Inferior parietal cortex (tissue), 1 donor: ENCODE measurements at regions not wholly inside any gene's neighbourhood (a gene's known extent, or its start where the extent isn't known, plus 50 kb on each side); places are given as distances from the start of the nearest gene placed in this dataset.
"Not testable (repeated sequence)": the region's sequence is repeated elsewhere in the genome, so short reads cannot be mapped to it uniquely, and the experiment has no call there.

Experiments used
- DNase-seq: peaks from one replicate; pipeline ENCODE4 v3.0.0-alpha.2; 2016; ENCODE audit errors: extremely low spot score

GRCh38 chr2:13201924-13202323 is 485.2 kb downstream of the TRIB2 start:
- DNase-seq, result no peak

DNA sequence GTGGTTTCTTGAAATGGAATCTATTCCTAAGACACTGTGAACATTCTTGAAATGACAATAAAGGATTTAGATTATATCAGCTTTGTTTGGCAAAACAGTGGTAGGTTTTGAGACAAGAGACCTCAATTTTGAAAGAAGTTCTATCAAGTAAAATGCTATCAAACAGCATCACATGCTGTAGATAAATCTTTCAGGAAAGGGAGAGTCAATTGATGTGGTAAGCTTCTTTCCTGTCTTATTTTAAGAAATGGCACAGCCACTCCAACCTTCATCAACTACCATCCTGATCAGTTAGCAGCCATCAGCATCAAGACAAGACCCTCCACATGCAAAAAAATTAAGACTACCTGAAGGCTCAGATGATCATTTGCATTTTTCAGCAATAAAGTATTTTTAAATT is 495.4 kb downstream of the TRIB2 start:
- no peak for DNase-seq

GRCh38 chr2:13218205-13218604 is 501.5 kb downstream of the TRIB2 start:
- DNase-seq, result no peak

GRCh38 chr2:13227578-13227977 is 510.8 kb downstream of the TRIB2 start:
- no peak for DNase-seq

DNA sequence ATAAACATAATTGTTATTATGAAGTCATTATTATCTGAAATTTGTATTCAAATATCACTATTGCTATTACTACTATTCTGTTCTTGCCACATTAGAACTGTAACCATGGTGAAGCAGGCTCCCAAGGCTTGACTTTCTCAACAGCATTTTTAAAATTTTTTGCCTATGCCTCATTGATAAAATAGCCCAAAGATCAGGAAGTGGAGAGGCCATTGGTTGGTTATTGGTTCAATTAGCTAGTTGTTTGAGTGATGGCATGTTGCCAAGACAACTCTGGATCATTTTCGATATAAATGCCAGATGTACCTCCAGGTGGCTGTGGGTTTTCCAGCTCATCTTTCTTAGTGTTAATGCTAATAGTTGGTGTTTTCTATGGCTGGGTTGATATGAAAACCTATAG is 513.5 kb downstream of the TRIB2 start:
- no peak for DNase-seq

DNA sequence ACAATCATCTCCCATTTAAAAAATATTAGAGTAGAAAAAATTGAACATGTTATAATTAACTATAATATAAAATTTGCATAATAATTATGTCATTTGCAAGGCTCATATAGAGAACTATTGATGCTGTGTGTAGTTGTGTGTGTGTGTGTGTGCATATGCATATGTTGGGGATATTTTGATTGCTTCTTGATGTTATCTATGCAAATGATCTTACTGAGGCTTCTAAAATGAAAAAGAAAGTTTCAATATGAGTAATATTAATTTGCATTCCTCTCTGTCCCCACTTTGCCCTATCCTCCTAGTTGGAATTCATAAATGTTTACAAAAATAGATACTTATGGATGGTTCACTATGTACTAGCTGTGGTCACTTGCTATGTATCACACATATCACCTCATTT is 523.3 kb downstream of the TRIB2 start:
- no peak for DNase-seq

DNA sequence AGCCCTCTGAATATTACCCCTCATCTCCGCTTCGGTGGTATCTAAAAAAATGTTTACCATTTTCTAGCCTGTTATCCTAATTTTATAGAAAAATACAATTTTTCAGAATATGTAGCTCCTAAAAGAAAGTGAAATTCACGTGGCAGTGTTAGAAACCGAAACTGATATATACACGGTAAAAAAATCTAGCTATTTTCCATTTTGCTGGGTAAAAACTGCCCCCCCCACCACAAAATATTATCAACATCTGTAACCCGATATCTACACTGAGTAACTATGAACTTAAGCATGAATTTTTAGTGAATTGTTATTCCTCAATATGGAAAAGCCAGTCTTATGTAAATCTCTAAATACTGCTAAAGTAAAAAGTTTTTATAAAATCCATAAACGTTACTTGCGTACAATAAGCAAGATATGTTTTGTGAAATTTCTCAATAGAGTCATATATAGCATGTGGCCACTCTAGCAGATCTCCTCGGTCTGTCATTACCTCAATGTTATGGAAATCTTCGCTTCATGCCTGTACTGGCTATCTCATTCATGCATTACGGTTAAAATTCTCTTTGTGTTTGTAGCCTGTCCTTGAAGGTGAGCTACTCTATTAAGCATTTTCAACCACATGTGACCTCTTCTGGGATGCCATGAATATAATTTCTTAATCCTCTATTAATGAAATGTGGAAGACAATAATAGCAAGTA is 524.2 kb downstream of the TRIB2 start:
- DNase-seq, result no peak

- DNase-seq, result no peak
These were observed 535.9 kb downstream of the TRIB2 start for GRCh38 chr2:13252615-13253014.

DNA sequence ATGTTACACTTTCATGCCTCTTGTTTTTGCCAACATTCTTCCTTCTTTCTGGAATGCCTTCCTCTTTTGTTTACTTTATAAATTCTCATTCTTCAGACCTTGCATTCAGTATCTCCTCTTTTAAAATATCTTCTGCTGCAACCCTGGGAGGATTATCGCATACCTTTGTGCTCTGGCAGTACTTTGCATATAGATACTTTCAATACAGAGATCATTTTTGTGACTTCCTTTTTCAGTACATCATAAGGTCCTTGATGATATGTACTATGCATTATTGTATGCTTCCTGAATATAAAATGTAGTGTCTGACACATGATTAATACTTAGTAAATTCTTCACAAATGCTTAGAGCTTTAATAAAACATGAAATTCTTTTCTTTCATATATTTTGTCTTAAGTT is 538.7 kb downstream of the TRIB2 start:
- DNase-seq, result no peak

DNA sequence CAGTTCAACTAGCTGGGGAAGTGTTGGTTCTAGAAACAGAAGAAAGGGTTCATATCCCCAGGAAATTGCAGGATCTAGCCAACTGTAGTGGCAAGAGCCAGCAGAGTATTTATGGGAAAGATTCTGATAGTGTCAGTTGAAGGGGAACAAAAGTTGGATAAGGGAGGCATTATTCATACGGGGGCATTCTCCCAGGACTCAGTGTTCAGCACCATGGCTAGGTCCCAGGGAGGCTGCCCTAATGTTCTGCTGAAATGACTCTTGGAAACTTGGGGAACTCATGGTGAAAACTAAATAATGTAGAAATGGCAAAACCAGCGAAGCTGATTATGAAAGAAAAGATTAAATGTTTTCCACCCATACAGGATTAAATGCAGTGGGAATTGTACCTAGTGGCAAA is 543.7 kb downstream of the TRIB2 start:
- DNase-seq, result no peak

- DNase-seq, result no peak
These were observed 549.4 kb downstream of the TRIB2 start for GRCh38 chr2:13266166-13266565.

DNA sequence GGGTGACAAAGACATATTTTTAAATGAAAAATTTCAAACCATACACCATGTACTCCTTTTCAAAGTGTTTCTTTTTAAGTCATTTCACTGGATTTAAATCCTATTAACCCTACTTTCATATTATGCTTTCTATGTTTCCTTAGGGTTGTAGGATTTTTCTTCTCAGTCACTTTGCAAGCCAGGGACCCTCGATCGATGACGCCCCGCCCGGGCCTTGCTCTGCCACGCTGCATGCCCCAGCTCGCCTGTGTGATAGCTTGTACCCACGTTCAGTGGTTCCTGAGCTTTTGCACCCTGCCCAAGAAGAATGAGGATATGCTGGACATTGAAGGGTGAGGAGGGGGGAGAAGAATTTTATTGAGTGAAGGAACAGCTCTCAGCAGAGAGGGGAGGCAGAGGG is 568.0 kb downstream of the TRIB2 start:
- DNase-seq, result no peak

DNA sequence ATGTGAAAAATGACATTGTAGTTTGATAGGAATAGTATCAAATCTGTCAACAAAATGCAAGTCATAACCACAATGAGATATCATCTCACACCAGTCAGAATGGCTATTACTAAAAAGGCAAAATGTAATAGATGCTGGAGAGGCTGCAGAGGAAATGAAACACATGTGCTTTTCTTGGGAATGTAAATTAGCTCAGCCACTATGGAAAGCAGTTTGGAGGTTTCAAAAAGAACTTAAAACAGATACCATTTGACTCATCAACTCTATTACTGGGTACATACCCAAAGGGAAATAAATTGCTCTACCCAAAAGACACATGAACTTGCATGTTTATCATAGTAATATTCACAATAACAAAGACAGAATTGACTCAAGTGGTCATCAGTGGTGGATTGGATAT is 572.6 kb downstream of the TRIB2 start:
- DNase-seq, result no peak

GRCh38 chr2:13308478-13308805 is 591.7 kb downstream of the TRIB2 start:
- not testable (repeated sequence) for DNase-seq

GRCh38 chr2:13308989-13309388 is 592.3 kb downstream of the TRIB2 start:
- DNase-seq, result no peak

GRCh38 chr2:13332060-13332459 is 615.3 kb downstream of the TRIB2 start:
- no peak for DNase-seq

- not testable (repeated sequence) for DNase-seq
These were observed 617.3 kb downstream of the TRIB2 start for GRCh38 chr2:13334071-13334470.

GRCh38 chr2:13334545-13334944 is 617.8 kb downstream of the TRIB2 start:
- no peak for DNase-seq

DNA sequence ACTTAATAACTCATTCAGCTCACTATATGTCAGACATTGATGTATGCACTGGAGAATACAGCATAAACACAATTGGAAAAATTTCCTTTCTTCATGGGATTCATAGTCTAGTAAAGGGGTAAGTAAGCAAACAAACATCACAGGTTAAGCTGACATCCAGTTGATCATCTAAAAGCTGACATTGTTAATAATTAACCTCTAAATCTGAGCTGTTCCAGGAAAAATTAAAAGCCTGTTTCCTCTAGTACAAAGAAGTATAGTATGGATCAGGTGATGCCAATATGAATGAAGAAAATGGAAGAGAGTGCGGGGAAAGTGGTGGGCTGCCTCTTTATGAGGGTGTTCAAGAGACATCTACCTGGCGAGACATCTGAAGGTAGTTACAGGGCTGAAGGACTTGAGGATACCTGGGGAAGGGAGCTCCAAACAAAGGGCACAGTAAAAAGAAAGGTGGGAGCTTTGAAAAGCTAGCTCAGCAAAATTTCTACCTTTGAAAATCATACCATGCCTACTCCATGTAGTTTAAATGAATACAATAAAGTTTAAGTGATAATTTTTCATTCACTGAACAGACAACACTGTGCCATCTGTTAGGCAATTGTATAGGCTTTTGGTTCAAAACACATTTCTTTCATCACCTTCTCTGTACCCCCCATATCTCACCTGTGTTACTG is 619.3 kb downstream of the TRIB2 start:
- DNase-seq, result no peak

DNA sequence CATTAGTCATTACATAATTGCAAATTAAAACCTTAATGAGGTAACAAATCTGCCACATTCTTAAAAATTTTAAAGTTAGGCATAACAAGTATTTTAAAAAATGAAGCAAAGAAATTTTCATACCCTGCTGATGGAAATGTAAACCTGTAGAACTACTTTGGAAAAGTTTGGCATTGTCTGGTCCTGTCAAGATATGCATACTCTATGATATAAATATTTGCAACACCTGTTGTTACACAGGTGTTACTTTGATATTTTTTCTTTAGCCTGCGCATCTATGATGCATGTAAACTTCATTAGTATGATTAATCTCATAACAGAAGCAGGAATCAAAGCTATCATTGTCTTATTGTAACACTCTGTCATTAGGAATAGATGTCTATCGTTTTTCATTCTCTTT is 634.3 kb downstream of the TRIB2 start:
- DNase-seq, result no peak

- no peak for DNase-seq
These were observed 636.3 kb downstream of the TRIB2 start for GRCh38 chr2:13353083-13353482.

DNA sequence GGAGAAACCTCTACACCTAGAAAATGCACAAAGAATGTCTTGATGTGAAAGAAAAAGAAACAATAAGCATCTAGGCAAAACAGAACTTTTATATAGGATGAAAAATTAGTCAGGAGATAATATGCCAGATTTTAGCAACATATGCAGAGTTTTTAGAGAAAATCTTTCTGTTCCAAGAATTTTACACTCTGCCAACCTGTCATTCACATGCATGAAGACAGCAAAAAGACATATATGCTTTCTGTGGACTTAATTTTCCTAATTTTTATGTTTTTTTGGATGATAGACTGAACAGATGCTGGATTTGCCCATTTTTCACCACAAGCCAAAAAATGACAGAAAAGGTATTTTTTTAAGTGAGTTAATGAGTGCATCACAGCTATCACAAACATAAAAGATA is 637.3 kb downstream of the TRIB2 start:
- DNase-seq, result no peak

- DNase-seq, result not testable (repeated sequence)
These were observed 665.2 kb downstream of the TRIB2 start for GRCh38 chr2:13381928-13382327.

GRCh38 chr2:13389172-13389571 is 672.4 kb downstream of the TRIB2 start:
- not testable (repeated sequence) for DNase-seq
